Calu3 (cell line): ENCODE measurements at regions not wholly inside any gene's neighbourhood (a gene's known extent, or its start where the extent isn't known, plus 50 kb on each side); places are given as distances from the start of the nearest gene placed in this dataset.
"Not testable (repeated sequence)": the region's sequence is repeated elsewhere in the genome, so short reads cannot be mapped to it uniquely, and the experiment has no call there.

Experiments used
- BruUV-seq: library from RNA; stranded (reverse); fragments of 400-500 nt; replicated peaks from 2 replicates; lab custom pipeline; 2021; lab: Mats Ljungman, UMichigan
- CTCF ChIA-PET: fragments of 300-600 bp; sonication (Branson Sonifier 250); formaldehyde crosslinking; loops from one replicate; lab custom pipeline; 2022; ENCODE audit warnings: antibody characterized with exemption; lab: Charles Lee
- DNase-seq: peaks from one replicate; pipeline ENCODE4 v3.0.0; 2022
- H3K27ac Mint-ChIP-seq: one replicate; pipeline ENCODE4 v1.8.0; 2022; ENCODE audit warnings: mixed read lengths; ENCODE audit not compliant: unreplicated experiment
- H3K27me3 Mint-ChIP-seq: one replicate; pipeline ENCODE4 v1.8.0; 2022; ENCODE audit warnings: mixed read lengths; ENCODE audit not compliant: unreplicated experiment
- H3K36me3 Mint-ChIP-seq: one replicate; pipeline ENCODE4 v1.8.0; 2022; ENCODE audit warnings: mild to moderate bottlenecking, moderate library complexity, mixed read lengths; ENCODE audit not compliant: insufficient read depth, unreplicated experiment
- H3K4me1 Mint-ChIP-seq: one replicate; pipeline ENCODE4 v1.8.0; 2022; ENCODE audit warnings: mild to moderate bottlenecking, low read depth, mixed read lengths; ENCODE audit not compliant: unreplicated experiment
- H3K4me3 Mint-ChIP-seq: one replicate; pipeline ENCODE4 v1.8.0; 2022; ENCODE audit warnings: mild to moderate bottlenecking, low read depth, moderate library complexity, mixed read lengths; ENCODE audit not compliant: unreplicated experiment
- H3K9me3 Mint-ChIP-seq: one replicate; pipeline ENCODE4 v1.8.0; 2022; ENCODE audit warnings: low read depth, mixed read lengths; ENCODE audit not compliant: unreplicated experiment
- CTCF ChIP-seq: fragments of 200-600 bp; IDR thresholded peaks from one replicate; pipeline ENCODE4 v1.8.0; 2022; ENCODE audit warnings: antibody characterized with exemption; ENCODE audit not compliant: unreplicated experiment
- intact Hi-C: fragments of 100-400 bp; cut with micrococcal nuclease; formaldehyde crosslinking; loops from one replicate; pipeline ENCODE4 v1.10.0; 2022; ENCODE audit not compliant: unreplicated experiment

- no TSS peak for BruUV-seq
- CTCF ChIA-PET: interaction anchor here (0.6 to 1.6 kb wide), 11 partner anchors 73 to 625 kb away, joined by 3 to 10 read pairs (median 4); no protein-coding TSS in a partner anchor
- H3K27me3 Mint-ChIP-seq: no peaks in the 10 kb centered on the region
- H3K36me3 Mint-ChIP-seq: no peaks in the 10 kb centered on the region
- intact Hi-C loops: loop anchor here (1.0 to 10.0 kb wide), 6 partner anchors 21 to 625 kb away; partner anchors contain the start of gene ATXN7L3B
- peaks cover 10% of the 10 kb centered on the region for H3K4me1 Mint-ChIP-seq
- H3K9me3 Mint-ChIP-seq: no peaks in the 10 kb centered on the region
- no peak overlapping the region for H3K27ac Mint-ChIP-seq
- DNase-seq: peak; percentile 85
- no peak overlapping the region for H3K4me3 Mint-ChIP-seq
- peak; percentile 64 for TF ChIP-seq CTCF
These were observed 515.7 kb upstream of the ATXN7L3B start for GRCh38 chr12:74021937-74022336.

GRCh38 chr12:74031045-74031444 lies 506.6 kb upstream of the ATXN7L3B start:
- H3K27ac Mint-ChIP-seq: no peak overlapping the region
- peaks cover 4% of the 10 kb centered on the region for H3K9me3 Mint-ChIP-seq
- no peak for TF ChIP-seq CTCF
- no peaks in the 10 kb centered on the region for H3K27me3 Mint-ChIP-seq
- no TSS peak for BruUV-seq
- intact Hi-C loops: no loop called here
- no peak for DNase-seq
- H3K4me3 Mint-ChIP-seq: no peak overlapping the region
- no peaks in the 10 kb centered on the region for H3K4me1 Mint-ChIP-seq
- CTCF ChIA-PET: no interaction called here
- H3K36me3 Mint-ChIP-seq: no peaks in the 10 kb centered on the region

- Mint-ChIP-seq H3K9me3 (peaks cover 4% of the 10 kb centered on the region), H3K27ac (no peak overlapping the region), H3K27me3 (no peaks in the 10 kb centered on the region), H3K4me3 (no peak overlapping the region), H3K36me3 (no peaks in the 10 kb centered on the region), H3K4me1 (no peaks in the 10 kb centered on the region)
- CTCF ChIA-PET: no interaction called here
- BruUV-seq: no TSS peak
- no peak for DNase-seq
- TF ChIP-seq CTCF: no peak
- intact Hi-C loops: no loop called here
These were observed 504.1 kb upstream of the ATXN7L3B start for GRCh38 chr12:74033531-74033930.

GRCh38 chr12:74039138-74039537 lies 498.5 kb upstream of the ATXN7L3B start:
- intact Hi-C loops, DNase-seq, H3K27ac Mint-ChIP-seq, H3K9me3 Mint-ChIP-seq, CTCF ChIA-PET, H3K36me3 Mint-ChIP-seq, BruUV-seq, H3K27me3 Mint-ChIP-seq, H3K4me3 Mint-ChIP-seq: not testable (repeated sequence)
- peaks cover 29% of the 10 kb centered on the region for H3K4me1 Mint-ChIP-seq

- no TSS peak for BruUV-seq
- Mint-ChIP-seq H3K27me3 (no peaks in the 10 kb centered on the region), H3K9me3 (no peaks in the 10 kb centered on the region), H3K4me1 (peaks cover 29% of the 10 kb centered on the region), H3K27ac (peak overlapping the region; percentile 85), H3K36me3 (peaks cover 9% of the 10 kb centered on the region), H3K4me3 (no peak overlapping the region)
- CTCF ChIA-PET: no interaction called here
- no peak for TF ChIP-seq CTCF
- DNase-seq: peak; percentile 54
- intact Hi-C loops: loop anchor here (2.0 kb wide), 1 partner anchor 21 kb away; no protein-coding TSS in a partner anchor
These were observed 494.3 kb upstream of the ATXN7L3B start for GRCh38 chr12:74043343-74043742.
